ENCODE measurements at regions not wholly inside any gene's neighbourhood (a gene's known extent, or its start where the extent isn't known, plus 50 kb on each side); places are given as distances from the start of the nearest gene placed in this dataset.
"Not testable (repeated sequence)": the region's sequence is repeated elsewhere in the genome, so short reads cannot be mapped to it uniquely, and the experiment has no call there.

GRCh38 chr1:146556405-146556804 is 327.6 kb upstream of the NOTCH2NLA start:
- TF ChIP-seq NFRKB (IDR thresholded peaks at IDR 0.05); TARDBP (IDR thresholded peaks at IDR 0.05); SUZ12 (IDR thresholded peaks at IDR 0.05); ZNF384 (IDR thresholded peaks at IDR 0.05); FOXM1 (IDR thresholded peaks at IDR 0.05; ENCODE audit: borderline replicate concordance); SP1 (IDR thresholded peaks at IDR 0.05): not testable (repeated sequence)
